Liver (tissue), 8 donors: ENCODE measurements at regions not wholly inside any gene's neighbourhood (a gene's known extent, or its start where the extent isn't known, plus 50 kb on each side); places are given as distances from the start of the nearest gene placed in this dataset.

Source experiments
- DNase-seq: peaks from one replicate; pipeline ENCODE4 v3.0.0-alpha.2; 2017; ENCODE audit warnings: low spot score
- H3K27ac ChIP-seq, 2 donors: one replicate each; pipeline ENCODE4 v1.7.0; 2013; ENCODE audit warnings: inconsistent platforms in 2 of 2, low read length in 2 of 2, control low read depth in 1 of 2, low read depth in 1 of 2, mild to moderate bottlenecking in 1 of 2
- H3K27me3 ChIP-seq, 4 donors: one replicate each; pipeline versions ENCODE4 v1.6.1 to v1.7.0; 2013; ENCODE audit warnings: low read length in 3 of 4, inconsistent platforms in 1 of 4, mild to moderate bottlenecking in 1 of 4, moderate library complexity in 1 of 4; ENCODE audit not compliant: control insufficient read depth in 4 of 4, insufficient read depth in 4 of 4
- H3K36me3 ChIP-seq, 4 donors: one replicate each; pipeline versions ENCODE4 v1.6.1 to v1.7.0; 2013; ENCODE audit warnings: low read length in 3 of 4, mild to moderate bottlenecking in 3 of 4, low read depth in 1 of 4, moderate library complexity in 1 of 4; ENCODE audit not compliant: control insufficient read depth in 4 of 4, insufficient read depth in 3 of 4
- H3K4me1 ChIP-seq, 4 donors: one replicate each; pipeline versions ENCODE4 v1.6.1 to v1.7.0; 2013; ENCODE audit warnings: low read length in 3 of 4, mild to moderate bottlenecking in 3 of 4, moderate library complexity in 1 of 4; ENCODE audit not compliant: control insufficient read depth in 4 of 4, insufficient read depth in 4 of 4
- H3K4me3 ChIP-seq, 3 donors: one replicate each; pipeline versions ENCODE4 v1.6.1 to v1.7.0; 2013; ENCODE audit warnings: low read length in 3 of 3, control low read depth in 1 of 3, low read depth in 1 of 3, mild to moderate bottlenecking in 1 of 3
- H3K9ac ChIP-seq, 2 donors: one replicate each; pipeline ENCODE4 v1.7.0; 2013; ENCODE audit warnings: low read length in 2 of 2, mild to moderate bottlenecking in 2 of 2, moderate library complexity in 2 of 2, control low read depth in 1 of 2, low read depth in 1 of 2
- H3K9me3 ChIP-seq, 4 donors: one replicate each; pipeline versions ENCODE4 v1.6.1 to v1.7.0; 2013; ENCODE audit warnings: low read length in 3 of 4; ENCODE audit not compliant: control insufficient read depth in 4 of 4
- EGR1 ChIP-seq, 2 donors: IDR thresholded peaks; 2 replicates each; pipeline ENCODE4 v1.6.1; 2016 to 2018; ENCODE audit warnings: antibody characterized with exemption in 2 of 2, low read depth in 2 of 2
- FOXA1 ChIP-seq: IDR thresholded peaks from 2 replicates; pipeline ENCODE4 v1.6.1; 2016; ENCODE audit warnings: antibody characterized with exemption
- FOXA2 ChIP-seq: IDR thresholded peaks from 2 replicates; pipeline ENCODE4 v1.6.1; 2016; ENCODE audit warnings: antibody characterized with exemption
- GABPA ChIP-seq, 2 donors: IDR thresholded peaks in 1 of 2; conservative IDR thresholded peaks in 1 of 2; 2 replicates each; pipeline ENCODE4 v1.6.1; 2016; ENCODE audit warnings: antibody characterized with exemption in 2 of 2, mild to moderate bottlenecking in 1 of 2, moderate library complexity in 1 of 2
- HNF4A ChIP-seq, 2 donors: conservative IDR thresholded peaks; 2 replicates each; pipeline ENCODE4 v1.6.1; 2016; ENCODE audit warnings: antibody characterized with exemption in 2 of 2, mild to moderate bottlenecking in 2 of 2
- HNF4G ChIP-seq: IDR thresholded peaks from 2 replicates; pipeline ENCODE4 v1.6.1; 2016; ENCODE audit warnings: antibody characterized with exemption
- MAX ChIP-seq: IDR thresholded peaks from 2 replicates; pipeline ENCODE4 v1.6.1; 2016; ENCODE audit warnings: antibody characterized with exemption
- NR2F2 ChIP-seq: IDR thresholded peaks from 2 replicates; pipeline ENCODE4 v1.6.1; 2016; ENCODE audit warnings: antibody characterized with exemption
- RAD21 ChIP-seq, 2 donors: IDR thresholded peaks; 2 replicates each; pipeline ENCODE4 v1.6.1; 2016; ENCODE audit warnings: antibody characterized with exemption in 2 of 2, mild to moderate bottlenecking in 2 of 2
- RXRA ChIP-seq, 2 donors: IDR thresholded peaks; 2 replicates each; pipeline ENCODE4 v1.6.1; 2017 to 2018; ENCODE audit warnings: antibody characterized with exemption in 2 of 2, mild to moderate bottlenecking in 1 of 2
- SP1 ChIP-seq: IDR thresholded peaks from 2 replicates; pipeline ENCODE4 v1.6.1; 2018; ENCODE audit warnings: antibody characterized with exemption, mild to moderate bottlenecking
- TAF1 ChIP-seq: conservative IDR thresholded peaks from 2 replicates; pipeline ENCODE4 v1.6.1; 2016; ENCODE audit warnings: antibody characterized with exemption, mild to moderate bottlenecking
- YY1 ChIP-seq: IDR thresholded peaks from 2 replicates; pipeline ENCODE4 v1.6.1; 2016; ENCODE audit warnings: antibody characterized with exemption, mild to moderate bottlenecking
- WGBS: extraction: QIAGEN DNeasy Blood & Tissue Kit; methylation state at CpG from one replicate; pipeline ENCODE4 v1.1.7; 2013; 5-methylcytosine and 5-hydroxymethylcytosine counted together
- TF ChIP-seq, protein P1 (sequence below): fragments of 150-350 bp; IDR thresholded peaks from 2 replicates; pipeline ENCODE4 v1.5.1; 2017; ENCODE audit warnings: improper control_type of control experiment, low read depth, low read length; ENCODE audit not compliant: missing input control
- TF ChIP-seq, protein P2 (sequence below): IDR thresholded peaks from 2 replicates; pipeline ENCODE4 v1.6.1; 2016; ENCODE audit warnings: antibody characterized with exemption, mild to moderate bottlenecking
- donor health status: healthy.
- donor health status: healthy.
- donor health status: healthy.
- donor health status: healthy.
- donor health status: healthy.

DNA sequence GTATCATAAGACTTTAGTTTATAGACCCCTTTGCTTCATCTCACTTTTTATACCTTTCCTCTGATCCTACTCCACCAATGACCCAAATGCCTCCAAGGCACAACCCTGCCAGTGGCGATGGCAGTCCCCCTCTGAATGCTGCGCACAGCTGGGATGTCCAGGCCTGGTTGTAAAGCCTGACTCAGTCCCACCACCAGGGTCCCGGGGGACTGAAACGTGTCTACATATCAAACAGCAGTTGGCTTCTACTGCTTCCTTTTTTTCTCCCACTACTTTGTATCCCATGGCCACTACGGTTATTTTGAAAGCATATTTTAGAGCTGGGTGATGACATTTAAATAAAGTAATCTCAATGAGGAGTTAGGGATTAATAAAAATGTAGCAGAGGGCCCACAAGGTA is 329.8 kb upstream of the PSMD7 start (continued):
- TF ChIP-seq GABPA (IDR thresholded peaks at IDR 0.05 in 1 of 2, conservative IDR thresholded peaks at IDR 0.05 in 1 of 2) (no peak), NR2F2 (no peak), FOXA1 (no peak), SP1 (no peak), RXRA (IDR thresholded peaks at IDR 0.05) (no peak)

DNA sequence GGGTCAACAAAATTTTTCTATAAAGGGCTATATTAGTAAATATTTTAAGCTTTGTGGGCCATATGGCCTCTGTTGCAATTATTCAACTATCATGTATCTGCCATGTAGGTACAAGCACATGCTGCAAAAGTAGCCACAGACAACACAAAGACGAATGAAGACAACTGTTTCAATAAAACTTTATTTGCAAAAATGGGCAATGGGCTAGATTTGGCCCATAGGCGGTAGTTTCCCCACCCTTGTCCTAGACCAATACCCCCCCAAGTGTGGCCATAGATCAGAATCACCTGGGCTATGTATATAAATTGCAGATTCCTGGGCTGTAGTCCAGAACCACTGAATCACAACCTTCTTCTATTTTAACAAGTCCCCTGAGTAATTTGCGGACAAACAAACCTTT is 331.0 kb upstream of the PSMD7 start:
- no peak for DNase-seq
- Histone ChIP-seq H3K27ac (no peak overlapping the region), H3K9ac (no peak overlapping the region), H3K4me1 (no peaks in the 10 kb centered on the region), H3K9me3 (peaks cover 0 to 3% (median 1%) of the 10 kb centered on the region in 4 donors), H3K36me3 (no peaks in the 10 kb centered on the region), H3K4me3 (no peak overlapping the region), H3K27me3 (peaks cover 0 to 3% (median 1%) of the 10 kb centered on the region in 4 donors)
- 81% methylated on average over 3 of the region's 3 CpGs for WGBS
- TF ChIP-seq FOXA2, result no peak
- no peak for TF ChIP-seq MAX
- TF ChIP-seq, protein P1, sequence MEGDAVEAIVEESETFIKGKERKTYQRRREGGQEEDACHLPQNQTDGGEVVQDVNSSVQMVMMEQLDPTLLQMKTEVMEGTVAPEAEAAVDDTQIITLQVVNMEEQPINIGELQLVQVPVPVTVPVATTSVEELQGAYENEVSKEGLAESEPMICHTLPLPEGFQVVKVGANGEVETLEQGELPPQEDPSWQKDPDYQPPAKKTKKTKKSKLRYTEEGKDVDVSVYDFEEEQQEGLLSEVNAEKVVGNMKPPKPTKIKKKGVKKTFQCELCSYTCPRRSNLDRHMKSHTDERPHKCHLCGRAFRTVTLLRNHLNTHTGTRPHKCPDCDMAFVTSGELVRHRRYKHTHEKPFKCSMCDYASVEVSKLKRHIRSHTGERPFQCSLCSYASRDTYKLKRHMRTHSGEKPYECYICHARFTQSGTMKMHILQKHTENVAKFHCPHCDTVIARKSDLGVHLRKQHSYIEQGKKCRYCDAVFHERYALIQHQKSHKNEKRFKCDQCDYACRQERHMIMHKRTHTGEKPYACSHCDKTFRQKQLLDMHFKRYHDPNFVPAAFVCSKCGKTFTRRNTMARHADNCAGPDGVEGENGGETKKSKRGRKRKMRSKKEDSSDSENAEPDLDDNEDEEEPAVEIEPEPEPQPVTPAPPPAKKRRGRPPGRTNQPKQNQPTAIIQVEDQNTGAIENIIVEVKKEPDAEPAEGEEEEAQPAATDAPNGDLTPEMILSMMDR, result no peak
- no peak for TF ChIP-seq RXRA (IDR thresholded peaks at IDR 0.05)
- no peak for TF ChIP-seq NR2F2
- no peak for TF ChIP-seq EGR1 (IDR thresholded peaks at IDR 0.05; ENCODE audit: low read depth in 2 of 2)
- no peak for TF ChIP-seq RAD21 (IDR thresholded peaks at IDR 0.05)
- TF ChIP-seq GABPA (IDR thresholded peaks at IDR 0.05 in 1 of 2, conservative IDR thresholded peaks at IDR 0.05 in 1 of 2), result no peak
- no peak for TF ChIP-seq SP1
- TF ChIP-seq TAF1, result no peak
- no peak for TF ChIP-seq HNF4A (conservative IDR thresholded peaks at IDR 0.05)

DNA sequence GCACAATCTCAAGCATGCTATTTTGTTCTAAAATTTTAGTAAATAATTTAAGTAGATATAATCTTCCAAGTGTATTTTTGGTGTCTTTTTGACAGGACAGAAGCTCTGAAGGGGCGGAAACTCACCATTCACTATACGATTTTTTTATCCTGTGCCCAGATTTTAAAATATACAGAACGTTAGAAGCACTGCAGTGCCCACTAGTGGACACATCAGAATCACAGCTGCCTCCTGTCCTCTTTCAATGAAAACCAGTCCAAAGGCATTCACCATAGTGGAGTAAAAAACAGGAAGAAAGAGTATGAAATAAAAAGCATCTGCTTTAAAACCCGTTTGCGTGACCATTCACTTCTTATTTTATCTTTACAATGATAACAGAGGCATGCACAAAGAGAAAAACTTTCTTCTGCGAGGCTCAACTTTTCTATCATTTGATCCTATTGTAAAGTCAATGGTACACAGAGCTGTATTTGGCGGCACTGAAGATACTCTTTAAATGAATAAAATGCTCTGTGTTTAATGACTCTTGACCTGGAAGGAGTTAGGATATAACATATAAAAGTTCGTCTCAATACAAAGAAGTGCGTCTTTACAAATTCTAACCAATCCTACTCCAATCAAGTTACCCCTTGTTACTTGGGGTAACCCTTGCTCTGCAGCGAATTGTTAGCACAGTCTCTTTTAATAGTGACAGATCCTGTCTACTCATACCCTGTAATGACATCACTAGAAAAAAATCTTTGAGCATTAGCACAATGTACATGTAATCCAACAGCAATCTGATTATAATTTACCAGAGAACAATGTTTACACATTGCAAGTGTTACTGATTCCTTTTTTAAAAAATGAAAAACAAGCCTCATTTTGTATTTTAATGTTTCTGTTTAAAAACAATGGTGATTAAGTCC is 339.8 kb upstream of the PSMD7 start:
- no peak overlapping the region for H3K9ac ChIP-seq
- TF ChIP-seq, protein P1, result peak; percentile 78
- TF ChIP-seq EGR1 (IDR thresholded peaks at IDR 0.05; ENCODE audit: low read depth in 2 of 2) (no peak), RAD21 (IDR thresholded peaks at IDR 0.05) (peak; percentile 71 to 80), YY1 (no peak), GABPA (IDR thresholded peaks at IDR 0.05 in 1 of 2, conservative IDR thresholded peaks at IDR 0.05 in 1 of 2) (no peak), MAX (no peak), SP1 (no peak), HNF4G (no peak)
- TF ChIP-seq, protein P2, sequence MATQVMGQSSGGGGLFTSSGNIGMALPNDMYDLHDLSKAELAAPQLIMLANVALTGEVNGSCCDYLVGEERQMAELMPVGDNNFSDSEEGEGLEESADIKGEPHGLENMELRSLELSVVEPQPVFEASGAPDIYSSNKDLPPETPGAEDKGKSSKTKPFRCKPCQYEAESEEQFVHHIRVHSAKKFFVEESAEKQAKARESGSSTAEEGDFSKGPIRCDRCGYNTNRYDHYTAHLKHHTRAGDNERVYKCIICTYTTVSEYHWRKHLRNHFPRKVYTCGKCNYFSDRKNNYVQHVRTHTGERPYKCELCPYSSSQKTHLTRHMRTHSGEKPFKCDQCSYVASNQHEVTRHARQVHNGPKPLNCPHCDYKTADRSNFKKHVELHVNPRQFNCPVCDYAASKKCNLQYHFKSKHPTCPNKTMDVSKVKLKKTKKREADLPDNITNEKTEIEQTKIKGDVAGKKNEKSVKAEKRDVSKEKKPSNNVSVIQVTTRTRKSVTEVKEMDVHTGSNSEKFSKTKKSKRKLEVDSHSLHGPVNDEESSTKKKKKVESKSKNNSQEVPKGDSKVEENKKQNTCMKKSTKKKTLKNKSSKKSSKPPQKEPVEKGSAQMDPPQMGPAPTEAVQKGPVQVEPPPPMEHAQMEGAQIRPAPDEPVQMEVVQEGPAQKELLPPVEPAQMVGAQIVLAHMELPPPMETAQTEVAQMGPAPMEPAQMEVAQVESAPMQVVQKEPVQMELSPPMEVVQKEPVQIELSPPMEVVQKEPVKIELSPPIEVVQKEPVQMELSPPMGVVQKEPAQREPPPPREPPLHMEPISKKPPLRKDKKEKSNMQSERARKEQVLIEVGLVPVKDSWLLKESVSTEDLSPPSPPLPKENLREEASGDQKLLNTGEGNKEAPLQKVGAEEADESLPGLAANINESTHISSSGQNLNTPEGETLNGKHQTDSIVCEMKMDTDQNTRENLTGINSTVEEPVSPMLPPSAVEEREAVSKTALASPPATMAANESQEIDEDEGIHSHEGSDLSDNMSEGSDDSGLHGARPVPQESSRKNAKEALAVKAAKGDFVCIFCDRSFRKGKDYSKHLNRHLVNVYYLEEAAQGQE, result no peak
- no peaks in the 10 kb centered on the region for H3K4me1 ChIP-seq
- no peak overlapping the region for H3K27ac ChIP-seq
- H3K27me3 ChIP-seq, result peaks cover 0 to under 1% (median 0%) of the 10 kb centered on the region in 4 donors
- peak; percentile 41 for DNase-seq
- H3K9me3 ChIP-seq, result no peaks in the 10 kb centered on the region
- no peak overlapping the region for H3K4me3 ChIP-seq
- 40% methylated on average over 10 of the region's 10 CpGs for WGBS
- H3K36me3 ChIP-seq, result no peaks in the 10 kb centered on the region
